BJ (cell line): ENCODE measurements at regions not wholly inside any gene's neighbourhood (a gene's known extent, or its start where the extent isn't known, plus 50 kb on each side); places are given as distances from the start of the nearest gene placed in this dataset.
"Not testable (repeated sequence)": the region's sequence is repeated elsewhere in the genome, so short reads cannot be mapped to it uniquely, and the experiment has no call there.

Source experiments
- CTCF ChIA-PET: fragments of 350-600 bp; formaldehyde crosslinking; extraction: SDS; loops from one replicate; lab custom pipeline; 2021; ENCODE audit warnings: antibody characterized with exemption, inconsistent platforms; lab: Yijun Ruan, JAX
- POLR2A ChIA-PET: fragments of 300-600 bp; sonication (Branson Sonifier 250); formaldehyde crosslinking; extraction: SDS; loops from one replicate; lab custom pipeline; 2021; ENCODE audit warnings: antibody characterized with exemption; lab: Charles Lee
- DNase-seq: peaks from one replicate; pipeline ENCODE4 v3.0.0-alpha.2; 2011; ENCODE audit warnings: low read depth
- H3K27me3 ChIP-seq: 2 replicates; pipeline ENCODE4 v1.6.0; 2011; ENCODE audit warnings: low read length; ENCODE audit not compliant: control insufficient read depth, insufficient read depth
- H3K36me3 ChIP-seq: 2 replicates; pipeline ENCODE4 v1.5.1; 2011; ENCODE audit warnings: low read length; ENCODE audit not compliant: control insufficient read depth, insufficient read depth
- H3K4me3 ChIP-seq: 2 replicates; pipeline ENCODE4 v1.5.1; 2011; ENCODE audit warnings: low read depth, mild to moderate bottlenecking, control low read depth, low read length
- CTCF ChIP-seq: IDR thresholded peaks from 2 replicates; pipeline ENCODE4 v1.5.1; 2011; ENCODE audit warnings: low read depth, mild to moderate bottlenecking, control low read depth, inconsistent platforms, low read length, moderate library complexity; ENCODE audit not compliant: insufficient read depth

GRCh38 chr1:104196136-104196535, 446.4 kb downstream of the AMY1C start:
- POLR2A ChIA-PET, result no interaction called here
- no peak for TF ChIP-seq CTCF

GRCh38 chr1:104197516-104197915, 447.8 kb downstream of the AMY1C start:
- POLR2A ChIA-PET, result no interaction called here
- no peaks in the 10 kb centered on the region for H3K27me3 ChIP-seq
- H3K36me3 ChIP-seq, result no peaks in the 10 kb centered on the region

More at GRCh38 chr1:104196136-104196535, 446.4 kb downstream of the AMY1C start:
- DNase-seq, result no peak
- CTCF ChIA-PET, result no interaction called here
- H3K36me3 ChIP-seq, result no peaks in the 10 kb centered on the region
- H3K27me3 ChIP-seq, result no peaks in the 10 kb centered on the region
- H3K4me3 ChIP-seq, result no peak overlapping the region

GRCh38 chr1:104212239-104212638, 462.5 kb downstream of the AMY1C start:
- no peak overlapping the region for H3K4me3 ChIP-seq
- ChIA-PET POLR2A (no interaction called here), CTCF (no interaction called here)
- no peak for TF ChIP-seq CTCF
- H3K27me3 ChIP-seq, result no peaks in the 10 kb centered on the region
- DNase-seq, result no peak
- no peaks in the 10 kb centered on the region for H3K36me3 ChIP-seq

More at GRCh38 chr1:104197516-104197915, 447.8 kb downstream of the AMY1C start:
- no peak for TF ChIP-seq CTCF
- DNase-seq, result no peak
- CTCF ChIA-PET, result no interaction called here
- H3K4me3 ChIP-seq, result no peak overlapping the region

- DNase-seq, CTCF ChIA-PET, H3K36me3 ChIP-seq, H3K27me3 ChIP-seq, H3K4me3 ChIP-seq, POLR2A ChIA-PET: not testable (repeated sequence)
Observed at GRCh38 chr1:104217395-104217986, 467.8 kb downstream of the AMY1C start.

GRCh38 chr1:104229860-104230259, 480.2 kb downstream of the AMY1C start:
- ChIA-PET CTCF (no interaction called here), POLR2A (no interaction called here)
- DNase-seq, result no peak
- no peaks in the 10 kb centered on the region for H3K36me3 ChIP-seq
- H3K27me3 ChIP-seq, result no peaks in the 10 kb centered on the region
- TF ChIP-seq CTCF, result no peak
- H3K4me3 ChIP-seq, result no peak overlapping the region

GRCh38 chr1:104231676-104232075, 482.0 kb downstream of the AMY1C start:
- Histone ChIP-seq H3K36me3 (no peaks in the 10 kb centered on the region), H3K4me3 (no peak overlapping the region), H3K27me3 (no peaks in the 10 kb centered on the region)
- POLR2A ChIA-PET, result no interaction called here
- DNase-seq, result no peak
- CTCF ChIA-PET, result no interaction called here
- TF ChIP-seq CTCF, result no peak
